Ascending aorta (tissue), 2 donors: ENCODE measurements at regions not wholly inside any gene's neighbourhood (a gene's known extent, or its start where the extent isn't known, plus 50 kb on each side); places are given as distances from the start of the nearest gene placed in this dataset.
"Not testable (repeated sequence)": the region's sequence is repeated elsewhere in the genome, so short reads cannot be mapped to it uniquely, and the experiment has no call there.

Source experiments
- DNase-seq, 2 donors: peaks; one replicate each; pipeline ENCODE4 v3.0.0-alpha.2; 2019; ENCODE audit warnings: low spot score in 2 of 2
- H3K27ac ChIP-seq, 2 donors: fragments of 200-600 bp; sonication (generic); one replicate each; pipeline ENCODE4 v1.5.1; 2016 to 2017; ENCODE audit warnings: mild to moderate bottlenecking in 1 of 2
- H3K27me3 ChIP-seq: fragments of 200-600 bp; sonication (generic); one replicate; pipeline ENCODE4 v1.5.1; 2017
- H3K36me3 ChIP-seq, 2 donors: fragments of 200-600 bp; sonication (generic); one replicate each; pipeline ENCODE4 v1.5.1; 2016
- H3K4me1 ChIP-seq, 2 donors: fragments of 200-600 bp; sonication (generic); one replicate each; pipeline ENCODE4 v1.5.1; 2016 to 2017; ENCODE audit warnings: mild to moderate bottlenecking in 1 of 2
- H3K4me3 ChIP-seq, 2 donors: fragments of 200-600 bp; sonication (generic); one replicate each; pipeline ENCODE4 v1.5.1; 2016 to 2017; ENCODE audit warnings: mild to moderate bottlenecking in 1 of 2
- H3K9me3 ChIP-seq, 2 donors: fragments of 200-600 bp; sonication (generic); one replicate each; pipeline ENCODE4 v1.5.1; 2016
- intact Hi-C: fragments of 100-400 bp; cut with DNase I; formaldehyde crosslinking; loops from one replicate; pipeline ENCODE4 v1.15.1; 2023
- TF ChIP-seq, protein P1 (sequence below), 3 experiments: fragments of 200-600 bp in 2 of 3; fragments of 450-650 bp in 1 of 3; sonication (generic) in 2 of 3; IDR thresholded peaks; one replicate each; pipeline ENCODE4 v1.5.1; 2016 to 2019; ENCODE audit warnings: antibody characterized with exemption in 3 of 3, mild to moderate bottlenecking in 1 of 3, moderate library complexity in 1 of 3

DNA sequence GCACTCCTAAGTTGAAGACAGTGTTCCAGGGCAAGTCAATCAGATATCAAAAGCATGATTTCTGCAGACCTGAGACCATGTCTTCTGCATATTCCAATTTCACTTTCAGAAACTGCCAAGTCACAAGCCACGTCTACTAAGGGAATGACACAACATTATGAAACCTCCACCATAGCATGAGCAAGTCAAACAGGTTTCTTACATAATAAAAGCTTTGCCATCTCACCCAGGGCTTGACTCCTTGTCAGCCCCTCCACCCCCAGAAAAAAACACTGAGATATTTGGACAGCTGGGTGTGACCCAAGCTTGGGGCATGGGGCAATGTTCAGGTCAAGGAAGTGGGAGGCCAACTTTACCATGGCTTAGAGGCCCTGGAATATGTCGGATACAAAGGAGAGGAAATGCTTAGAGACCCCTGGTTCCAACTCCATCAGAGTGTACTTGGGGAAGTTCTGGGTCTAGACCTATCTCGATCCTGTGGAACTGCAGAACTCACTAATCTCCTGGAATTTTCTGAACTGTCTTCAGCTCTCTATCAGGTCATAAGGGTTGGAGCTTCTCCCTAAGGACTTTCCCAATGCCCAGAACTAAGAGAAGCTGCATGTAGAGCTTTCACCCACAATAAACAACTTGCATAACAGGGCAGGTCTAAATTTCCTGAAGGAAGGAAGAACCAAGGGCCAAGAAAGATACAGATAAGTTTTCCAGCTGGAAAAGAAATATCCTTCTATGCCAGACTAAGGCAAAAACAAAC is 80.6 kb upstream of the NAMPT start:
- Histone ChIP-seq H3K4me1 (no peaks in the 10 kb centered on the region), H3K27ac (no peak overlapping the region), H3K36me3 (no peaks in the 10 kb centered on the region), H3K4me3 (no peak overlapping the region), H3K9me3 (no peaks in the 10 kb centered on the region), H3K27me3 (no peaks in the 10 kb centered on the region)
- DNase-seq, result no peak
- TF ChIP-seq, protein P1, sequence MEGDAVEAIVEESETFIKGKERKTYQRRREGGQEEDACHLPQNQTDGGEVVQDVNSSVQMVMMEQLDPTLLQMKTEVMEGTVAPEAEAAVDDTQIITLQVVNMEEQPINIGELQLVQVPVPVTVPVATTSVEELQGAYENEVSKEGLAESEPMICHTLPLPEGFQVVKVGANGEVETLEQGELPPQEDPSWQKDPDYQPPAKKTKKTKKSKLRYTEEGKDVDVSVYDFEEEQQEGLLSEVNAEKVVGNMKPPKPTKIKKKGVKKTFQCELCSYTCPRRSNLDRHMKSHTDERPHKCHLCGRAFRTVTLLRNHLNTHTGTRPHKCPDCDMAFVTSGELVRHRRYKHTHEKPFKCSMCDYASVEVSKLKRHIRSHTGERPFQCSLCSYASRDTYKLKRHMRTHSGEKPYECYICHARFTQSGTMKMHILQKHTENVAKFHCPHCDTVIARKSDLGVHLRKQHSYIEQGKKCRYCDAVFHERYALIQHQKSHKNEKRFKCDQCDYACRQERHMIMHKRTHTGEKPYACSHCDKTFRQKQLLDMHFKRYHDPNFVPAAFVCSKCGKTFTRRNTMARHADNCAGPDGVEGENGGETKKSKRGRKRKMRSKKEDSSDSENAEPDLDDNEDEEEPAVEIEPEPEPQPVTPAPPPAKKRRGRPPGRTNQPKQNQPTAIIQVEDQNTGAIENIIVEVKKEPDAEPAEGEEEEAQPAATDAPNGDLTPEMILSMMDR (IDR thresholded peaks at IDR 0.05), result no peak
- intact Hi-C loops, result no loop called here

DNA sequence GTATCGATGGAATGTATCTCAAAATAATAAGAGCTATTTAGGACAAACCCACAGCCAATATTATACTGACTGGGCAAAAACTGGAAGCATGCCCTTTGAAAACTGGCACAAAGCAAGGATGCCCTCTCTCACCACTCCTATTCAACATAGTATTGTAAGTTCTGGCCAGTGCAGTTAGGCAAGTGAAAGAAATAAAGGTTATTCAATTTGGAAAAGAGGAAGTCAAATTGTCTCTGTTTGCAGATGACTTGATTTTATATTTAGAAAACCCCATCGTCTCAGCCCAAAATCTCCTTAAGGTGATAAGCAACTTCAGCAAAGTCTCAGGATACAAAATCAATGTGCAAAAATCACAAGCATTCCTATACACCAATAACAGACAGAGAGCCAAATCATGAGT is 77.7 kb upstream of the NAMPT start:
- H3K27me3 ChIP-seq, H3K9me3 ChIP-seq, H3K36me3 ChIP-seq, DNase-seq, H3K4me3 ChIP-seq, intact Hi-C loops, H3K4me1 ChIP-seq, H3K27ac ChIP-seq: not testable (repeated sequence)

DNA sequence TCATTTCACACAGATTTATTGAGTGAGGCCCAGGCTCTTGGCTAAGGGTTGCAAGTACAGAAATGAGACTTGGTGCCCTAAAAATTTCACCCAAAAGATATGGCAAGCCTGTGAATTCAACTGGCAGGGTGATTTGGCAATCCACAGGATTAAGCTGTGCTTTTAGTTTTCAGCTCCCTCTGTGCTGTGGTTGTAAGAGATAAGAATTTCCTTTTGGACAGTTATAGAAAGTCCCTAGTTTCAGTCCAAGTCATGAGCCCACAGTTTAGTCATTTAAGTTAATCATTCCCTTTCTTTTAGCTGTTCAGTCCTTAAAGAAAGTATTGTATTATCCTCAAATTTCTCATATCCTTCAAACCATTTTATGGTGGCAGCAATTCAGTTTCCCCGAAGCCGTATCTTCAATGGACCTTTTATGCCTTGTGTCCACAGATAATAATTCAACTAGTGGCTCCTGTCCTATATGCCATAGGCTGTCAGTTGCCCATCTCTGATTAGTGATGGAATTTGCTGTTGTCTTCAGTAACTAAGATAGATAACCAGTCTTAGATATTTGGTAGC is 73.4 kb upstream of the NAMPT start:
- no peak overlapping the region for H3K4me3 ChIP-seq
- intact Hi-C loops, result no loop called here
- no peak for DNase-seq
- no peaks in the 10 kb centered on the region for H3K27me3 ChIP-seq
- H3K27ac ChIP-seq, result no peak overlapping the region
- H3K4me1 ChIP-seq, result no peaks in the 10 kb centered on the region
- TF ChIP-seq, protein P1 (IDR thresholded peaks at IDR 0.05), result no peak
- no peaks in the 10 kb centered on the region for H3K9me3 ChIP-seq
- H3K36me3 ChIP-seq, result no peaks in the 10 kb centered on the region

DNA sequence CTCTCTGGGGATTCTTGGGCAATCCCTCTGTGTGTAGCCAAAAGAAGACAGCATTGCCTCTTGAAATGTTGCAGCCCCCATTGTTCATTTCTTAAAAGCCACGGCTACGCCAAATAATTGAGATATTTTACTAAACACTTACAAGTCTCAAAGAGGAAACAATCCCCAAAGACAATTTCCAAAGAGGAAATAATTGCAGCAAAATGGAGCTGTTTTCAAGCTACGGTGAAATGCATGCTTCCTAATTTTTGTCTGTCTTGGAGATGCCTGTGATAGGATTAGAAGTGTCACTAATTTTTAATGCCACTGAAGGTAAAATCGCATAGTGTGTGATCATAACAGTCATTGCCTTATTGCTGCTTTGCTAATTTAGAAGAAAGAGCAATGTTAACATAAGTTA is 72.9 kb upstream of the NAMPT start:
- H3K4me3 ChIP-seq, result no peak overlapping the region
- H3K36me3 ChIP-seq, result no peaks in the 10 kb centered on the region
- H3K27ac ChIP-seq, result no peak overlapping the region
- no peaks in the 10 kb centered on the region for H3K9me3 ChIP-seq
- TF ChIP-seq, protein P1 (IDR thresholded peaks at IDR 0.05), result no peak
- no peak for DNase-seq
- intact Hi-C loops, result no loop called here
- H3K4me1 ChIP-seq, result no peaks in the 10 kb centered on the region
- no peaks in the 10 kb centered on the region for H3K27me3 ChIP-seq

DNA sequence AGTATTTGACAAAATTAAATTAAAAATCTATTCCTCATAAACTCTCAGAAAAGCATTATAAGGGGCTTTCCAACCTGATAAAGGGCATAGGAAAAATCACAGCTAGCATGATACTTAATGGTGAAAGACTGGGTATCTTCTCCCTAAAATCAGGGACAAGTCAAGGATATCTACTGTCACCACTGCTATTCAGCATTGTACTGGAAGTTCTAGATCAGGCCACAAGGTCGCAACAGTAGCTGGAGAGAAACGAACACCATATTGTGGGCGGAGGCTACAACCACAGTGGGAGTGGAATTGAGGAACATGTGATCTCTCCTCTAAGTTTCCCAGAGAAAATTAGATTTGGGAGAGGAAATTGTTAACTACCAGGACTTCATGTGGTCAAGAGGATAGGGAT is 70.0 kb upstream of the NAMPT start:
- TF ChIP-seq, protein P1 (IDR thresholded peaks at IDR 0.05), result no peak
- H3K4me3 ChIP-seq, result no peak overlapping the region
- no peaks in the 10 kb centered on the region for H3K4me1 ChIP-seq
- no peaks in the 10 kb centered on the region for H3K27me3 ChIP-seq
- H3K27ac ChIP-seq, result no peak overlapping the region
- H3K36me3 ChIP-seq, result no peaks in the 10 kb centered on the region
- intact Hi-C loops, result no loop called here
- no peak for DNase-seq
- peaks cover 0 to 4% of the 10 kb centered on the region in 2 donors for H3K9me3 ChIP-seq

DNA sequence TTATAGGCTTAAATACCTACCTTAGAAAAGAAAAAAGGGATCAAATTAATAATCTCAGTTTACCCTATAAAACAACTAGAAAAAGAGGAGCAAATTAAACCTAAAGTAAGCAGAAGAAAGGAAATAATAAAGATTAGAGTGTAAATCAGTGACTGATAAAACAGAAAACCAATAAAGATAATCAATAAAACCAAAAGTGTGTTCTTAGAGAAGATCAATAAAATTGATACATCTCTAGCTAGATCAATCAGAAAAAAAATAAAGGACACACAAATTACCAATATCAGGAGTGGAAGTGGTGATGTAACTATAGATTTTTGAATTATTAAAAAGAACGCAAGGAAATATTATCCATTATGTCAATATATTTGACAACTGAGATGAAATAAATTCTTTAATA is 69.2 kb upstream of the NAMPT start:
- no peaks in the 10 kb centered on the region for H3K4me1 ChIP-seq
- intact Hi-C loops, result no loop called here
- no peaks in the 10 kb centered on the region for H3K36me3 ChIP-seq
- peaks cover 0 to 4% of the 10 kb centered on the region in 2 donors for H3K9me3 ChIP-seq
- TF ChIP-seq, protein P1 (IDR thresholded peaks at IDR 0.05), result no peak
- no peak overlapping the region for H3K4me3 ChIP-seq
- DNase-seq, result no peak
- no peak overlapping the region for H3K27ac ChIP-seq
- no peaks in the 10 kb centered on the region for H3K27me3 ChIP-seq
